NCI-H1694 treated with DMSO at 0.1 percent for 48 hours (cell line): ENCODE measurements at regions not wholly inside any gene's neighbourhood (a gene's known extent, or its start where the extent isn't known, plus 50 kb on each side); places are given as distances from the start of the nearest gene placed in this dataset.
A peak's percentile ranks its signal among the peaks of the same experiment; 100 is the strongest.
"Not testable (repeated sequence)": the region's sequence is repeated elsewhere in the genome, so short reads cannot be mapped to it uniquely, and the experiment has no call there.

Source experiments
- DNase-seq: peaks from one replicate; lab custom pipeline; 2025; lab: John Stamatoyannopoulos, UW

- peak; percentile 17 for DNase-seq
Observed at GRCh38 chr2:8252997-8253694, 428.7 kb upstream of the ID2 start.

- no peak for DNase-seq
Observed at GRCh38 chr2:8253781-8254180, 428.1 kb upstream of the ID2 start.

GRCh38 chr2:8254214-8254613, 427.6 kb upstream of the ID2 start:
- not testable (repeated sequence) for DNase-seq

DNA sequence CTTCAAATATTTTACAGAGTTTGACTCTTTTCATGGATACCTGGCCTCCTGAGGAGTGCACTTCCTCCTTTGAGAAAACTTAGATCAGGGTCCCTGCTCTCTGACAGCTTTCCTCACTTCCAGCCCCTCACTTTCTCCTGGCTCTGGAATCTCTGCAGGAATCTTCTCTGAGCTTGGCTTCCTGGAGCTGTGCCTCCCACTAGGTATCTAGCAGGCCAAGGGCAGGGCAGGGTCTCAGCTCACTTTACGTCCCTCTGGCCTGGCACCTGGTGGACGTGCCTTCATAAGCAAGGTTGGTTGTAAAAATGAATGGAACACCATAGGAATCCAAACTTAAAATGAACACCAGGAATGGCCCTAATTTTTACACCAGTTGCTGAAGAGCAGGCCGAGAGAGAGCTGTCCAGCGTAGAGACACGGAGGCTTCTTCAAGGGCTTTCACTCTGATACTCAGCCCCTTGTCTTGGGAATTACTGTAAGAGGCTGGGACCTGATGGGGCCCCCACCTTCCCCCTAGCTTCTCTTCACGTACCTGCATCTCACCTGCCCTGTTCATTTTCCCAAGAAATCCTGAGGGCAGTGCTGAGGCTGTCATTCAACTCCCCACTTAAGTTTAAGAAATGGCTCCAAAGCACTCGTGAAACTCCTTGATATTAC, 426.9 kb upstream of the ID2 start:
- no peak for DNase-seq

- no peak for DNase-seq
Observed at GRCh38 chr2:8255448-8255800, 426.4 kb upstream of the ID2 start.

GRCh38 chr2:8256905-8257304, 425.0 kb upstream of the ID2 start:
- DNase-seq = no peak

DNA sequence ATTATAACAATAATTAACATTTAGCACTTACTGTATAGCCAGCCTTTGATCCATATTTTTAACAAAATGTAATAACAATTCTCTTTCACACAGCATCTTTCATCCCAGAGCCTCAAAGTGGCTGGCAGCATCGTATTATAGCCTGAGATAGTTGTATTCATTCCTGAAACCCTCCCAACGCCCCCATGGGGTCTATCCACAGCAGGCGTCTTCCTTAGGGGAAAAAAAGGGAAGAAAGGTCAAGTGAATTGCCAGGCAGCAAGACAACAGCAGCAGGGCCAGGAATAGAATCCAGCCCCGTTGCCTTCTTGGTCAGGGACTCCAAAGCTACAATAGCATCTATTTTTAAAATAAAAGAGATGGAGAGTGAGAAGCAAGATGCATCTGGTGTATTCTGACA, 424.4 kb upstream of the ID2 start:
- no peak for DNase-seq

- DNase-seq = no peak
Observed at GRCh38 chr2:8258406-8258805, 423.4 kb upstream of the ID2 start.

- no peak for DNase-seq
Observed at GRCh38 chr2:8259106-8259840, 422.6 kb upstream of the ID2 start.

DNA sequence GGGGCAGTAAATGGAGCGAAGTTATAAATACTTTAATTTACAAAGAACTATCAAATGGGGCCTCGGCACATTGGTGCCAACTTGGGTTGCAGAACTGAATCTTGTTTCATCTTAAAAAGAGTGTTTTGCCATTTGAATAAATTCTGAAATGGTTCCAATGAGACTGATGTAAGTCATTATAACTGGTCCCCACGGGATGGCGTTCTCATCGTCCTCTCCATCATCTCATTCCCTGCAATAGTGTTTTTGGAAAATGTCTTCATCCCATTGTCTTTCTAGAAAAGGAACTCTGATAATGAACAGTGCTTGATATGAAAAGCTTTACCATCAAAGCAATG, 422.0 kb upstream of the ID2 start:
- no peak for DNase-seq

- DNase-seq = no peak
Observed at GRCh38 chr2:8260213-8260612, 421.6 kb upstream of the ID2 start.

GRCh38 chr2:8263901-8264300, 418.0 kb upstream of the ID2 start:
- no peak for DNase-seq

DNA sequence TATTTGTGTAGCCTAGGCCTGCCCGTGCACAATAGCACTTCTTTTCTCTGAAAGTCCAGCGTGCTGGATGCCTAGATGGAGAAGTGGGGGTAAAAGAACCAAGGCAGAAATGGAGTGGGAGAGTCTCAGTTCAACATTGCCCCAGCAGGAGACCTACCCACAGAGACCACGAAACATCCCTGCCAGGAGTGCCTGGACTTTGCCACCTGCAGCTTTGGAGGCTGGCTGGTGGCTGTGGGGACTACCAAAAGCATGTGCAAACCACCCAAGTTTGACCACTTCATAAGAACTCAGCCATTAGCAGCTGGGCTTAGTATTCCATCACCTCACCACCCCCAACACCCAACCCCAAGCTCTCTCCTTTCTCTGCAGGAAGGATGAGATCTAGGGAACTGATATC, 416.9 kb upstream of the ID2 start:
- no peak for DNase-seq

- DNase-seq = no peak
Observed at GRCh38 chr2:8265476-8266226, 416.2 kb upstream of the ID2 start.

- no peak for DNase-seq
Observed at GRCh38 chr2:8266563-8266962, 415.3 kb upstream of the ID2 start.

DNA sequence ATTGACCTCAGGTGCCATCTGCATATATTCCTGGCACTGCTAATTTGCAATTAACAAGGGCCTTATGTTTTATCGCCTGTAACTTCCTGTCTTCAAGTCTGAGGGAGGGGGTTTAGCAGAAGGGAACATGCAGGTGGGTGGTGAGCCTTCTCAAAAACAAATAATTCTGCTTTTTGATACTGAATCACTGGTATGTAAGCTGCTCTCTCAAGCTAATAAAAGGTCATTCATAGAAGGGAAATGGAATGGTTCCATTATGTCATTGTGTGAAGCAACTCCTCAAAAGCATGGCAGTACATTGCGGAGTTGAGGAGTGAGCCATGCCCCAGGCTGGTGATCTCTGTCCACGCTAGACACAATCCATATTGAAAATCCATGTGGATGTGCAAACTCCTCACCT, 414.8 kb upstream of the ID2 start:
- DNase-seq = peak; percentile 24

DNA sequence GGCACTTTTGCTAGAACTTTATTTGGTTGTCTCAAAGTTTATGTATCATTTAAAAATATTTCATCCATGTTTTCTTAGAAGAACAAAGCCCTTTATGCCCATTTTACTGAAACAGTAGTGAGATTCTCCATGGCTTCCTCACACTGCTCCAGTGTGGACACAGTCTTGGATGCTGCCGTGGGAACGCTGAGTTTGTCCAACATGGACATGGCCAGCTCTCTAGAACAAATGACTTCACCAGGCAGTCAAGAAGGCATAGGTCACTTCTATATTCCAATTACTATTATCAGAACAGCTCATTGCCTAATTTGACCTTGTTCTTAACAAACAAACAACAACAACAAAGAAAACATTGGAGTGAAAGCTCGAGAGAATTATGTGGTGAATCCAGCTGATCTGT, 414.1 kb upstream of the ID2 start:
- no peak for DNase-seq

DNA sequence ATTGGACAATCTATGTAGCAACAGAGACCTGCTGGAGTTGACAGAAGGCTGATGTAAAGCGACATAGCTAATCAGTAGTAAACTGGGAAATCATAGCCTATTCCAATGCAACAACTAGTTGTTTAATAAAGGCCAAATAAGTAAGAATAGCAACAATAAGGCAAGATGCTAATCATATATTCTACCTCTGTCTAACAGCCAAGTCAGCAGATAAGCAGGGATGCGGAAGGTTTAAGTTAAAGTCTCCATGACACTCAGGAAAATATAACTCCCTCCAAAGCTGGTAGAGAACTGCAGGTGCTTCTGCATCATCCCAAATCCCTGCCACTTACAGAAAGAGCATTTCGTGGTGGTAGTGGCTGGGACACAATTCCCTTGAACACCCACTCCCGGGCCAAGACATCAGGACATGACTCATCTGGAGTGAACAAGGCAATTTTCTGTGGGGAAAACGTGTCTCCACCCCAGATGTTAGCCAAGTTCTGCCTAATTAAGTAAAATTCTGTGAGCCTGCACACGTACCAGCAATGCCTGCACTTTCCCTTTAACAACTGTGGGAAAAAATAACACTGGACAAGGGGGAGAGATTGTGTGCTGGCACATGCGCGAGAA, 413.6 kb upstream of the ID2 start:
- DNase-seq = peak; percentile 15

DNA sequence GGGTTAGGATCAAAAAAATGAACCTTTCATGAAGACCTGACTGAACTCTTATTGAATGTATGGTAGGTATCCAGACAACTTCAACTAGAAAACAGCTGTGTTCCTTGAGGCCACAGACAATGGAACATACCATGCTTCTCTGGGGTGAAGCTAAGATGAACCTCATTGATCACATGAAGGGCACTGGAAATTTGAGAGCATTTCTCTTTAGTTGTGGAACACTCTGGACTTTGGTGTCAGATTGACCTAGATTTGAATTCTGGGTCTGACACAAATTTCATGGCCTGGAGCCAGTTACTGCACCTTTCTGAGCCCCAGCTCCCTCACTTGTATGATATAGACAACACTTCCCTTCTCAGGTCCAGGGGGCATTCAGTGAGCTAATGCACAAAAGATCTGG, 411.2 kb upstream of the ID2 start:
- DNase-seq = no peak

DNA sequence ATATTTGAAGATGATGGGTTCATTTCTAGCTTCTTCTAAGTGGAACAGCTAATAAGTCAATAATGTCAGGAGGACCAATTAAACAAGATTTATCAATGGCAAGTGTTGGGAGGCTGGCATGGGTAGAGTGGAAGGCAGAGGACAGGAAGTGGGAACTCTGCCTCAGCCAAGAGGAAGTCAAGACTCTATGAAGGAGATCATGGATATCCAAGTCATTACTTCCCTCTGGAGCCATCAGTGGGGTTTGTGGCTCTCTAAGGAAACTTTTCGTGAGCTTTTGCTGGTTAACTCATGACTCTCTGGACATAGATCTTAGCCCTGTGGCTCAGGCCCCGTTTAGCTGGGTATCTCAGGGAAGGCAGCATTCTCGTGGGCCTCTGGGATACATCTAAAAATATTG, 410.4 kb upstream of the ID2 start:
- no peak for DNase-seq

GRCh38 chr2:8276026-8276425, 405.8 kb upstream of the ID2 start:
- no peak for DNase-seq

GRCh38 chr2:8277921-8278571, 403.8 kb upstream of the ID2 start:
- no peak for DNase-seq
